ENCODE measurements at regions not wholly inside any gene's neighbourhood (a gene's known extent, or its start where the extent isn't known, plus 50 kb on each side); places are given as distances from the start of the nearest gene placed in this dataset.

GRCh38 chr6:150720774-150721233 is 121.1 kb downstream of the PLEKHG1 start:
- TF ChIP-seq CTCF (IDR thresholded peaks at IDR 0.05; ENCODE audit: insufficient read depth, low read length, poor library complexity, severe bottlenecking) (no peak), EZH2phosphoT487 (conservative IDR thresholded peaks at IDR 0.05; ENCODE audit: low read length) (no peak)

Measured in SU-DHL-6 (cell line).